ENCODE measurements at regions not wholly inside any gene's neighbourhood (a gene's known extent, or its start where the extent isn't known, plus 50 kb on each side); places are given as distances from the start of the nearest gene placed in this dataset.

- H3K4me2 ChIP-seq, result no peak overlapping the region
- TF ChIP-seq EZH2phosphoT487 (IDR thresholded peaks at IDR 0.05; ENCODE audit: low read depth, severe bottlenecking, unreplicated experiment) (no peak), EZH2 (IDR thresholded peaks at IDR 0.05; ENCODE audit: borderline replicate concordance) (no peak), CTCF (IDR thresholded peaks at IDR 0.05; ENCODE audit: poor library complexity) (no peak)
- H3K36me3 ChIP-seq (replicated peaks; ENCODE audit: insufficient read depth, low read depth), result no peaks in the 10 kb centered on the region
- DNase-seq (ENCODE audit: low spot score), result no peak
- no peak overlapping the region for H3K4me3 ChIP-seq
- H3K27ac ChIP-seq, result no peak overlapping the region
- no peaks in the 10 kb centered on the region for H3K4me1 ChIP-seq (ENCODE audit: insufficient read depth)
- H3K9me3 ChIP-seq (ENCODE audit: low read depth), result no peaks in the 10 kb centered on the region
- H3K27me3 ChIP-seq, result no peaks in the 10 kb centered on the region
- H2AFZ ChIP-seq, result no peak overlapping the region
- no peaks in the 10 kb centered on the region for H3K9me2 ChIP-seq (replicated peaks; ENCODE audit: insufficient read depth)
- H3K79me2 ChIP-seq, result no peaks in the 10 kb centered on the region
- H4K20me1 ChIP-seq (ENCODE audit: insufficient read depth, poor library complexity, severe bottlenecking), result no peaks in the 10 kb centered on the region
These were observed 753.2 kb downstream of the ARAP2 start for GRCh38 chr4:35491093-35491492.

GRCh38 chr4:35493977-35494376 lies 750.3 kb downstream of the ARAP2 start:
- H3K9me3 ChIP-seq (ENCODE audit: low read depth), result no peaks in the 10 kb centered on the region
- no peaks in the 10 kb centered on the region for H3K79me2 ChIP-seq
- no peak overlapping the region for H3K4me2 ChIP-seq
- no peaks in the 10 kb centered on the region for H3K36me3 ChIP-seq (replicated peaks; ENCODE audit: insufficient read depth, low read depth)
- H3K4me1 ChIP-seq (ENCODE audit: insufficient read depth), result no peaks in the 10 kb centered on the region
- no peak overlapping the region for H2AFZ ChIP-seq
- no peaks in the 10 kb centered on the region for H3K9me2 ChIP-seq (replicated peaks; ENCODE audit: insufficient read depth)
- no peak overlapping the region for H3K4me3 ChIP-seq
- no peak for DNase-seq (ENCODE audit: low spot score)
- H3K27ac ChIP-seq, result no peak overlapping the region
- no peaks in the 10 kb centered on the region for H3K27me3 ChIP-seq
- H4K20me1 ChIP-seq (ENCODE audit: insufficient read depth, poor library complexity, severe bottlenecking), result no peaks in the 10 kb centered on the region
- WGBS (ENCODE audit: low lambda C conversion rate, missing lambda C conversion rate), result 94% methylated on average over 4 of the region's 4 CpGs
- no peak for TF ChIP-seq EZH2phosphoT487 (IDR thresholded peaks at IDR 0.05; ENCODE audit: low read depth, severe bottlenecking, unreplicated experiment)
- TF ChIP-seq CTCF (IDR thresholded peaks at IDR 0.05; ENCODE audit: poor library complexity), result no peak
- TF ChIP-seq EZH2 (IDR thresholded peaks at IDR 0.05; ENCODE audit: borderline replicate concordance), result no peak

- Histone ChIP-seq H3K79me2 (no peaks in the 10 kb centered on the region), H3K36me3 (replicated peaks; ENCODE audit: insufficient read depth, low read depth) (no peaks in the 10 kb centered on the region), H3K27ac (no peak overlapping the region), H3K9me2 (replicated peaks; ENCODE audit: insufficient read depth) (no peaks in the 10 kb centered on the region), H3K27me3 (no peaks in the 10 kb centered on the region), H2AFZ (no peak overlapping the region), H3K4me1 (ENCODE audit: insufficient read depth) (no peaks in the 10 kb centered on the region), H4K20me1 (ENCODE audit: insufficient read depth, poor library complexity, severe bottlenecking) (no peaks in the 10 kb centered on the region), H3K4me3 (no peak overlapping the region), H3K9me3 (ENCODE audit: low read depth) (no peaks in the 10 kb centered on the region), H3K4me2 (no peak overlapping the region)
- 88% methylated on average over 5 of the region's 5 CpGs for WGBS (ENCODE audit: low lambda C conversion rate, missing lambda C conversion rate)
- TF ChIP-seq CTCF (IDR thresholded peaks at IDR 0.05; ENCODE audit: poor library complexity), result no peak
- TF ChIP-seq EZH2 (IDR thresholded peaks at IDR 0.05; ENCODE audit: borderline replicate concordance), result no peak
- TF ChIP-seq EZH2phosphoT487 (IDR thresholded peaks at IDR 0.05; ENCODE audit: low read depth, severe bottlenecking, unreplicated experiment), result no peak
- no peak for DNase-seq (ENCODE audit: low spot score)
These were observed 749.4 kb downstream of the ARAP2 start for GRCh38 chr4:35494955-35495354.

GRCh38 chr4:35500812-35501211 lies 743.5 kb downstream of the ARAP2 start:
- Histone ChIP-seq H3K9me3 (ENCODE audit: low read depth) (no peaks in the 10 kb centered on the region), H3K36me3 (replicated peaks; ENCODE audit: insufficient read depth, low read depth) (no peaks in the 10 kb centered on the region), H3K79me2 (no peaks in the 10 kb centered on the region), H4K20me1 (ENCODE audit: insufficient read depth, poor library complexity, severe bottlenecking) (no peaks in the 10 kb centered on the region), H3K27me3 (no peaks in the 10 kb centered on the region), H2AFZ (no peak overlapping the region), H3K9me2 (replicated peaks; ENCODE audit: insufficient read depth) (no peaks in the 10 kb centered on the region), H3K4me3 (no peak overlapping the region), H3K4me2 (no peak overlapping the region), H3K27ac (no peak overlapping the region), H3K4me1 (ENCODE audit: insufficient read depth) (no peaks in the 10 kb centered on the region)
- no peak for DNase-seq (ENCODE audit: low spot score)
- no peak for TF ChIP-seq EZH2phosphoT487 (IDR thresholded peaks at IDR 0.05; ENCODE audit: low read depth, severe bottlenecking, unreplicated experiment)
- TF ChIP-seq CTCF (IDR thresholded peaks at IDR 0.05; ENCODE audit: poor library complexity), result no peak
- no peak for TF ChIP-seq EZH2 (IDR thresholded peaks at IDR 0.05; ENCODE audit: borderline replicate concordance)
- 63% methylated on average over 2 of the region's 2 CpGs for WGBS (ENCODE audit: low lambda C conversion rate, missing lambda C conversion rate)
